HepG2 (cell line): ENCODE measurements at regions not wholly inside any gene's neighbourhood (a gene's known extent, or its start where the extent isn't known, plus 50 kb on each side); places are given as distances from the start of the nearest gene placed in this dataset.

Source experiments
- ATAC-seq: fragments of 200-7000 bp; cut with Tn5 transposase; 3 replicates; pipeline ENCODE4 v1.9.1; 2020; ENCODE audit warnings: mild to moderate bottlenecking, moderate library complexity
- BruUV-seq: library from RNA; stranded (reverse); fragments of 400-500 nt; replicated peaks from 2 replicates; lab custom pipeline; 2021; lab: Mats Ljungman, UMichigan
- CTCF ChIA-PET: fragments of 300-600 bp; formaldehyde crosslinking; extraction: SDS; loops from one replicate; lab custom pipeline; 2021; ENCODE audit warnings: low total read pairs, inconsistent platforms, low intra/inter-chr PET ratio; lab: Yijun Ruan, JAX
- POLR2A ChIA-PET: fragments of 350-600 bp; sonication (Branson Sonifier 250); formaldehyde crosslinking; loops from one replicate; lab custom pipeline; 2020; ENCODE audit warnings: antibody characterized with exemption, inconsistent platforms; lab: Yijun Ruan, JAX
- DNase-seq: peaks from one replicate; pipeline ENCODE4 v3.0.0-alpha.2; 2015; ENCODE audit warnings: low spot score
- FAIRE-seq: peaks from 3 replicates; lab custom pipeline; 2011; peaks lifted over from hg19 to GRCh38; lab: Jason Lieb, UNC
- H2AFZ ChIP-seq: one replicate; pipeline ENCODE4 v1.6.1; 2011; ENCODE audit warnings: low read length, inconsistent platforms
- H3K27ac ChIP-seq: fragments of 300-600 bp; 3 replicates; pipeline ENCODE4 v1.8.0; 2011; ENCODE audit warnings: mixed run types, mild to moderate bottlenecking, mixed read lengths, low read length, inconsistent platforms; ENCODE audit not compliant: insufficient read depth; ENCODE audit errors: extremely low read length
- H3K27me3 ChIP-seq, 2 experiments: fragments of 200-600 bp in 1 of 2; 2 replicates in 1 of 2; 3 replicates in 1 of 2; pipeline versions ENCODE4 v1.6.0 to v1.8.0; 2011; ENCODE audit warnings: low read length in 2 of 2, mild to moderate bottlenecking in 2 of 2, moderate library complexity in 2 of 2, inconsistent platforms in 1 of 2; ENCODE audit not compliant: insufficient read depth in 2 of 2, control insufficient read depth in 1 of 2
- H3K36me3 ChIP-seq, 2 experiments: fragments of 200-600 bp in 1 of 2; replicated peaks in 1 of 2; 2 replicates in 1 of 2; 3 replicates in 1 of 2; pipeline versions ENCODE4 v1.5.1 to v1.8.0; 2011; ENCODE audit warnings: low read length in 2 of 2, inconsistent platforms in 1 of 2; ENCODE audit not compliant: insufficient read depth in 2 of 2, control insufficient read depth in 1 of 2
- H3K4me1 ChIP-seq: 2 replicates; pipeline ENCODE4 v1.5.1; 2012; ENCODE audit warnings: low read length, inconsistent platforms; ENCODE audit not compliant: insufficient read depth
- H3K4me2 ChIP-seq: 2 replicates; pipeline ENCODE4 v1.6.0; 2011; ENCODE audit warnings: low read depth, low read length, inconsistent platforms
- H3K4me3 ChIP-seq, 3 experiments: fragments of 200-600 bp in 1 of 3; sonication (generic), shearing (Covaris generic) in 1 of 3; replicated peaks in 1 of 3; 2 replicates each; pipeline ENCODE4 v1.5.1; 2011 to 2016; ENCODE audit warnings: low read length in 3 of 3, inconsistent platforms in 2 of 3, low read depth in 2 of 3, mild to moderate bottlenecking in 2 of 3, control low read depth in 1 of 3, mixed read lengths in 1 of 3; ENCODE audit not compliant: insufficient read depth in 1 of 3
- H3K79me2 ChIP-seq: one replicate; pipeline ENCODE4 v1.6.1; 2011; ENCODE audit warnings: low read length, inconsistent platforms; ENCODE audit not compliant: insufficient read depth
- H3K9ac ChIP-seq: 2 replicates; pipeline ENCODE4 v1.6.0; 2011; ENCODE audit warnings: mild to moderate bottlenecking, low read depth, low read length, inconsistent platforms; ENCODE audit not compliant: insufficient read depth
- H3K9me3 ChIP-seq: 2 replicates; pipeline ENCODE4 v1.5.1; 2012; ENCODE audit warnings: mild to moderate bottlenecking, low read length
- H4K20me1 ChIP-seq: 2 replicates; pipeline ENCODE4 v1.6.0; 2011; ENCODE audit warnings: inconsistent platforms, mild to moderate bottlenecking, low read length, moderate library complexity; ENCODE audit not compliant: insufficient read depth
- ATF1 ChIP-seq: IDR thresholded peaks from 2 replicates; pipeline ENCODE4 v1.6.1; 2016; ENCODE audit warnings: mild to moderate bottlenecking, control low read depth
- CBX5 ChIP-seq: sonication (generic); formaldehyde crosslinking; IDR thresholded peaks from 2 replicates; pipeline ENCODE4 v1.4.0; 2020; ENCODE audit warnings: missing genetic modification reagents, borderline replicate concordance
- GFI1 ChIP-seq: sonication (generic); formaldehyde crosslinking; IDR thresholded peaks from 2 replicates; pipeline ENCODE4 v1.5.0; 2020; ENCODE audit warnings: missing genetic modification reagents, mild to moderate bottlenecking, borderline replicate concordance
- KMT2B ChIP-seq: IDR thresholded peaks from 2 replicates; pipeline ENCODE4 v1.6.1; 2016; ENCODE audit warnings: missing genetic modification reagents, missing compliant biosample characterization
- RBAK ChIP-seq: sonication (generic); formaldehyde crosslinking; IDR thresholded peaks from 2 replicates; pipeline ENCODE4 v1.5.1; 2020; ENCODE audit warnings: mild to moderate bottlenecking, missing genetic modification reagents
- ZNF10 ChIP-seq: sonication (generic); formaldehyde crosslinking; IDR thresholded peaks from 2 replicates; pipeline ENCODE4 v1.4.0; 2020; ENCODE audit warnings: mild to moderate bottlenecking, low read depth, missing genetic modification reagents, borderline replicate concordance
- ZNF558 ChIP-seq: sonication (generic); formaldehyde crosslinking; IDR thresholded peaks from 2 replicates; pipeline ENCODE4 v1.9.0; 2022; ENCODE audit warnings: mild to moderate bottlenecking, missing genetic modification reagents, borderline replicate concordance
- ZNF572 ChIP-seq: sonication (generic); formaldehyde crosslinking; IDR thresholded peaks from 2 replicates; pipeline ENCODE4 v1.5.1; 2020; ENCODE audit warnings: mild to moderate bottlenecking, missing genetic modification reagents
- ZSCAN21 ChIP-seq: sonication (generic); formaldehyde crosslinking; IDR thresholded peaks from 2 replicates; pipeline ENCODE4 v1.8.0; 2022; ENCODE audit warnings: mild to moderate bottlenecking, missing genetic modification reagents, moderate library complexity, borderline replicate concordance
- ZSCAN25 ChIP-seq: sonication (generic); formaldehyde crosslinking; IDR thresholded peaks from 2 replicates; pipeline ENCODE4 v1.8.0; 2022; ENCODE audit warnings: mild to moderate bottlenecking, missing genetic modification reagents
- WGBS: methylation state at CpG from one replicate; pipeline ENCODE4 v1.1.6; 2017; ENCODE audit warnings: low lambda C conversion rate; 5-methylcytosine and 5-hydroxymethylcytosine counted together
- in situ Hi-C: cut with HindIII; loops from 2 replicates; pipeline ENCODE4 v1.10.0; 2017; ENCODE audit warnings: low pct_unique_long_range_greater_than_20kb; ENCODE audit not compliant: extremely low pct_ligation_motif_present
- intact Hi-C: fragments of 100-400 bp; cut with micrococcal nuclease; formaldehyde crosslinking; loops from one replicate; pipeline ENCODE4 v1.10.0; 2022; ENCODE audit not compliant: unreplicated experiment
- TF ChIP-seq, protein P1 (sequence below): sonication (generic); formaldehyde crosslinking; IDR thresholded peaks from 2 replicates; pipeline ENCODE4 v1.4.0; 2020; ENCODE audit warnings: missing genetic modification reagents, mild to moderate bottlenecking, borderline replicate concordance
- TF ChIP-seq, protein P2 (sequence below): sonication (generic); formaldehyde crosslinking; IDR thresholded peaks from 2 replicates; pipeline ENCODE4 v1.5.0; 2020; ENCODE audit warnings: mild to moderate bottlenecking, missing genetic modification reagents, borderline replicate concordance
- TF ChIP-seq, protein P3 (sequence below): IDR thresholded peaks from 2 replicates; pipeline ENCODE4 v1.6.1; 2016; ENCODE audit warnings: mild to moderate bottlenecking, missing biosample characterization, missing genetic modification reagents

DNA sequence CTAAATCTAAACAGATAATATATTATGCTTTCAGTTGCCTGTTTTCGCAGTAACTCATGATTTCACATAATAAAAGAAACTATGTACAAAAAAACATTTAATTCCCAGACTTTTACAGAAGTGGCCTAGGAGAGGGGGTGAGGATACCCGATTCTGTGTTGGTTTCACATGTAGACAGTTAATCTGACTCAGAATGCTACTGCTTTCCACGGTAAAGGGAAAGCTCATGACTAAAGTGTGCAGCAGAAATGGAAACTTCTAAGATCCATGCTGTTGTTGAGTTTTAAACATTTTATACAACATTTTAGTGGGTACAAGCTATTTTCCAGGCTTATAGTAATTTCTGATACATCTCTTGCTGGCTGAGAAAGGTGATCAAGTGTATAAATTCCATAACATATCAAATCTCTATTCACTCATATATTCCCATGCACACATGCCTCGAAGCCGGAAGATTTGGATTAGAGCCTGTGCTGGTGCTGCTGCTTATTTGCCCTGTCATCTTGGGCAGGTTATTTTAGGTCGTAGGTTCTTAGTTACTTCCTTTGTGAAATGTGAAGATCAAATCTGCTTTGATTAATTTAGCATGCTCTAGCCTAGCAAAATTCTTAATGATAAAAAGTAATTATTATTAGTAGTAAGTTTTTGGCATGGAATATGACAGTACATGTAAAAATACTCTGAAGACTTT, 896.7 kb upstream of the MAP3K7 start:
- Histone ChIP-seq H3K4me3 (no peak overlapping the region), H3K79me2 (no peaks in the 10 kb centered on the region), H2AFZ (no peak overlapping the region), H3K9me3 (no peaks in the 10 kb centered on the region), H3K27ac (no peak overlapping the region), H3K4me1 (0 out of 2 replicates have a peak, but pooled peaks cover 7% of the 10 kb centered on the region), H3K27me3 (no peaks in the 10 kb centered on the region), H3K9ac (no peak overlapping the region), H3K36me3 (no peaks in the 10 kb centered on the region), H4K20me1 (no peaks in the 10 kb centered on the region), H3K4me2 (no peak overlapping the region)
- FAIRE-seq (no peak), ATAC-seq (no peak), DNase-seq (no peak)
- no TSS peak for BruUV-seq
- intact Hi-C loops (no loop called here), in situ Hi-C loops (no loop called here)
- 1% methylated on average over 6 of the region's 6 CpGs for WGBS
- POLR2A ChIA-PET: no interaction called here
- CTCF ChIA-PET: no interaction called here
- TF ChIP-seq, protein P1, sequence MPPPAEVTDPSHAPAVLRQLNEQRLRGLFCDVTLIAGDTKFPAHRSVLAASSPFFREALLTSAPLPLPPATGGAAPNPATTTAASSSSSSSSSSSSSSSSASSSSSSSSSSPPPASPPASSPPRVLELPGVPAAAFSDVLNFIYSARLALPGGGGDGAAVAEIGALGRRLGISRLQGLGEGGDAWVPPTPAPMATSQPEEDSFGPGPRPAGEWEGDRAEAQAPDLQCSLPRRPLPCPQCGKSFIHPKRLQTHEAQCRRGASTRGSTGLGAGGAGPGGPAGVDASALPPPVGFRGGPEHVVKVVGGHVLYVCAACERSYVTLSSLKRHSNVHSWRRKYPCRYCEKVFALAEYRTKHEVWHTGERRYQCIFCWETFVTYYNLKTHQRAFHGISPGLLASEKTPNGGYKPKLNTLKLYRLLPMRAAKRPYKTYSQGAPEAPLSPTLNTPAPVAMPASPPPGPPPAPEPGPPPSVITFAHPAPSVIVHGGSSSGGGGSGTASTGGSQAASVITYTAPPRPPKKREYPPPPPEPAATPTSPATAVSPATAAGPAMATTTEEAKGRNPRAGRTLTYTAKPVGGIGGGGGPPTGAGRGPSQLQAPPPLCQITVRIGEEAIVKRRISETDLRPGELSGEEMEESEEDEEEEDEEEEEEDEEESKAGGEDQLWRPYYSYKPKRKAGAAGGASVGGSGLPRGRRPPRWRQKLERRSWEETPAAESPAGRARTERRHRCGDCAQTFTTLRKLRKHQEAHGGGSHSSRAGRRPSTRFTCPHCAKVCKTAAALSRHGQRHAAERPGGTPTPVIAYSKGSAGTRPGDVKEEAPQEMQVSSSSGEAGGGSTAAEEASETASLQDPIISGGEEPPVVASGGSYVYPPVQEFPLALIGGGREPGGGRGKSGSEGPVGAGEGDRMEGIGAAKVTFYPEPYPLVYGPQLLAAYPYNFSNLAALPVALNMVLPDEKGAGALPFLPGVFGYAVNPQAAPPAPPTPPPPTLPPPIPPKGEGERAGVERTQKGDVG: no peak
- no peak for TF ChIP-seq KMT2B
- TF ChIP-seq ZNF558: no peak
- no peak for TF ChIP-seq RBAK (CRISPR knock-in tag)
- no peak for TF ChIP-seq ZSCAN25
- TF ChIP-seq ZSCAN21 (CRISPR knock-in tag): no peak
- TF ChIP-seq ATF1 (CRISPR knock-in tag): no peak
- TF ChIP-seq, protein P2, sequence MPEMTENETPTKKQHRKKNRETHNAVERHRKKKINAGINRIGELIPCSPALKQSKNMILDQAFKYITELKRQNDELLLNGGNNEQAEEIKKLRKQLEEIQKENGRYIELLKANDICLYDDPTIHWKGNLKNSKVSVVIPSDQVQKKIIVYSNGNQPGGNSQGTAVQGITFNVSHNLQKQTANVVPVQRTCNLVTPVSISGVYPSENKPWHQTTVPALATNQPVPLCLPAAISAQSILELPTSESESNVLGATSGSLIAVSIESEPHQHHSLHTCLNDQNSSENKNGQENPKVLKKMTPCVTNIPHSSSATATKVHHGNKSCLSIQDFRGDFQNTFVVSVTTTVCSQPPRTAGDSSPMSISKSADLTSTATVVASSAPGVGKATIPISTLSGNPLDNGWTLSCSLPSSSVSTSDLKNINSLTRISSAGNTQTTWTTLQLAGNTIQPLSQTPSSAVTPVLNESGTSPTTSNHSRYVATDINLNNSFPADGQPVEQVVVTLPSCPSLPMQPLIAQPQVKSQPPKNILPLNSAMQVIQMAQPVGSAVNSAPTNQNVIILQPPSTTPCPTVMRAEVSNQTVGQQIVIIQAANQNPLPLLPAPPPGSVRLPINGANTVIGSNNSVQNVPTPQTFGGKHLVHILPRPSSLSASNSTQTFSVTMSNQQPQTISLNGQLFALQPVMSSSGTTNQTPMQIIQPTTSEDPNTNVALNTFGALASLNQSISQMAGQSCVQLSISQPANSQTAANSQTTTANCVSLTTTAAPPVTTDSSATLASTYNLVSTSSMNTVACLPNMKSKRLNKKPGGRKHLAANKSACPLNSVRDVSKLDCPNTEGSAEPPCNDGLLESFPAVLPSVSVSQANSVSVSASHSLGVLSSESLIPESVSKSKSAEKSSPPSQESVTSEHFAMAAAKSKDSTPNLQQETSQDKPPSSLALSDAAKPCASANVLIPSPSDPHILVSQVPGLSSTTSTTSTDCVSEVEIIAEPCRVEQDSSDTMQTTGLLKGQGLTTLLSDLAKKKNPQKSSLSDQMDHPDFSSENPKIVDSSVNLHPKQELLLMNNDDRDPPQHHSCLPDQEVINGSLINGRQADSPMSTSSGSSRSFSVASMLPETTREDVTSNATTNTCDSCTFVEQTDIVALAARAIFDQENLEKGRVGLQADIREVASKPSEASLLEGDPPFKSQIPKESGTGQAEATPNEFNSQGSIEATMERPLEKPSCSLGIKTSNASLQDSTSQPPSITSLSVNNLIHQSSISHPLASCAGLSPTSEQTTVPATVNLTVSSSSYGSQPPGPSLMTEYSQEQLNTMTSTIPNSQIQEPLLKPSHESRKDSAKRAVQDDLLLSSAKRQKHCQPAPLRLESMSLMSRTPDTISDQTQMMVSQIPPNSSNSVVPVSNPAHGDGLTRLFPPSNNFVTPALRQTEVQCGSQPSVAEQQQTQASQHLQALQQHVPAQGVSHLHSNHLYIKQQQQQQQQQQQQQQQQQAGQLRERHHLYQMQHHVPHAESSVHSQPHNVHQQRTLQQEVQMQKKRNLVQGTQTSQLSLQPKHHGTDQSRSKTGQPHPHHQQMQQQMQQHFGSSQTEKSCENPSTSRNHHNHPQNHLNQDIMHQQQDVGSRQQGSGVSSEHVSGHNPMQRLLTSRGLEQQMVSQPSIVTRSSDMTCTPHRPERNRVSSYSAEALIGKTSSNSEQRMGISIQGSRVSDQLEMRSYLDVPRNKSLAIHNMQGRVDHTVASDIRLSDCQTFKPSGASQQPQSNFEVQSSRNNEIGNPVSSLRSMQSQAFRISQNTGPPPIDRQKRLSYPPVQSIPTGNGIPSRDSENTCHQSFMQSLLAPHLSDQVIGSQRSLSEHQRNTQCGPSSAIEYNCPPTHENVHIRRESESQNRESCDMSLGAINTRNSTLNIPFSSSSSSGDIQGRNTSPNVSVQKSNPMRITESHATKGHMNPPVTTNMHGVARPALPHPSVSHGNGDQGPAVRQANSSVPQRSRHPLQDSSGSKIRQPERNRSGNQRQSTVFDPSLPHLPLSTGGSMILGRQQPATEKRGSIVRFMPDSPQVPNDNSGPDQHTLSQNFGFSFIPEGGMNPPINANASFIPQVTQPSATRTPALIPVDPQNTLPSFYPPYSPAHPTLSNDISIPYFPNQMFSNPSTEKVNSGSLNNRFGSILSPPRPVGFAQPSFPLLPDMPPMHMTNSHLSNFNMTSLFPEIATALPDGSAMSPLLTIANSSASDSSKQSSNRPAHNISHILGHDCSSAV: no peak
- TF ChIP-seq ZNF10: no peak
- TF ChIP-seq GFI1 (CRISPR knock-in tag): no peak
- TF ChIP-seq ZNF572 (CRISPR knock-in tag): no peak
- TF ChIP-seq CBX5 (CRISPR knock-in tag): no peak
- TF ChIP-seq, protein P3, sequence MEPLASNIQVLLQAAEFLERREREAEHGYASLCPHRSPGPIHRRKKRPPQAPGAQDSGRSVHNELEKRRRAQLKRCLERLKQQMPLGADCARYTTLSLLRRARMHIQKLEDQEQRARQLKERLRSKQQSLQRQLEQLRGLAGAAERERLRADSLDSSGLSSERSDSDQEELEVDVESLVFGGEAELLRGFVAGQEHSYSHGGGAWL (CRISPR knock-in tag): no peak
